MG63 (cell line): ENCODE measurements at regions not wholly inside any gene's neighbourhood (a gene's known extent, or its start where the extent isn't known, plus 50 kb on each side); places are given as distances from the start of the nearest gene placed in this dataset.

Source experiments
- DNase-seq: peaks from one replicate; pipeline ENCODE4 v3.0.0-alpha.2; 2020
- H3K27me3 ChIP-seq: fragments of 250-450 bp; sonication (Bioruptor Pico); 2 replicates; pipeline ENCODE4 v1.5.1; 2020; ENCODE audit warnings: mild to moderate bottlenecking, moderate library complexity
- H3K36me3 ChIP-seq: fragments of 250-450 bp; sonication (Bioruptor Pico); 2 replicates; pipeline ENCODE4 v1.5.1; 2020; ENCODE audit warnings: mild to moderate bottlenecking, moderate library complexity
- H3K4me3 ChIP-seq: fragments of 250-450 bp; sonication (Bioruptor Pico); 2 replicates; pipeline ENCODE4 v1.5.1; 2020; ENCODE audit warnings: mild to moderate bottlenecking, moderate library complexity
- H3K9me3 ChIP-seq: fragments of 250-450 bp; sonication (Bioruptor Pico); 2 replicates; pipeline ENCODE4 v1.5.1; 2020; ENCODE audit warnings: mild to moderate bottlenecking, moderate library complexity

DNA sequence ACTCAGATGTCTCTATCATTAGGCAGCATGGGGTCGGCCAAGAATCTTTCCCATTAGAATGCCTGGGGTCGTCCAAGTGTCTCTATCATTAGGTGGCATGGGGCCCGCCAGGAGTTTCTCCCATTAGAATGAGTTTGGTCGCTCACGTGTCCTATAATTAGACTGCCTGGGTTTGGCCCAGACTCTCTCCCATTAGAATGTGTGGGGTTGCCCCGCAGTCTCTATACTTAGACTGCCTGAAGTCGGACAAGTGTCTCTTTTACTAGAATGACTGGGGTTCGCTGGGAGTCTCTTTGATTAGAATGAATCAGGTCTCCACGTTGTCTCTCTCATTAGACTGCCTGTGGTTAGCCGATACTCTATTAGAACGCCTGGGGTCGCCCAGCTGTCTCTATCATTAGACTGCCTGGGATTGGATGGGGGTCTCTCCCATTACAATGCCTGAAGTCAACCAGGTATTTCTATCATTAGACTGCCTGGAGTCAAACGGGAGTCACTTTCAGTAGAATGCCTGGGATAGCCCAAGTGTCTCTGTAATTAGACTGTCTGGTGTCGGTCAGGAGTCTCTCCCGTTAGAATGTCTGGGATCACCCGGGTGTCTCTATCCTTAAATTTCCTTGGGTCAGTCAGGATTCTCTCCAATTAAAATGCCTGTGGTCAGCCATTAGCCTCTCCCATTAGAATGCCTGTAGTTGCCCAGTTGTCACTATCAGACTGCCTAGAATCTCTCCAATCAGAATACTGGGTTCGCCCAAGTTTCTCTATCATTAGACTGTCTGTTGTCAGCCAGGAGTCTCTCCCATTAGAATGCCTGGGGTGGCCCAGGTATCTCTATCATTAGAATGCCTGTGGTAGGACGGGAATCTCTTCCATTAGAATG lies 1454.1 kb downstream of the UQCRFS1 start:
- no peaks in the 10 kb centered on the region for H3K36me3 ChIP-seq
- DNase-seq = no peak
- H3K9me3 ChIP-seq = peaks cover 3% of the 10 kb centered on the region
- H3K27me3 ChIP-seq = no peaks in the 10 kb centered on the region
- no peak overlapping the region for H3K4me3 ChIP-seq

DNA sequence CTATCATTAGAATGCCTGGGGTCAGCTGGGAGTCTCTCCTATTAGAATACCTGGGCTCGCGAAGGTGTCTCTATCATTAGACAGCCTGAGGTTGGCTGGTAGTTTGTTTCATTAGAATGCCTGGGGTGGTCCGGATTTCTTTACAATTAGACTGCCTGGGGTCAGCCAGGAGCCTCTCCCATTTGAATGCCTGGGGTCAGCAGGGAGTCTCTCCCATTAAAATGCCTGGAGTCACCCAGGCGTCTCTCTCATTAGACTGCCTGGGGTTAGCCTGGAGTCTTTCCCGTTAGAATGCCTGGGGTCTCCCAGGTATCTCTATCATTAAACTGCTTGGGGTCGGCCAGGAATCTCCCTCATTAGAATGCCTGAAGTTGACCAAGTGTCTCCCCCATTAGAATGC lies 1458.3 kb downstream of the UQCRFS1 start:
- no peak for DNase-seq
- H3K36me3 ChIP-seq = no peaks in the 10 kb centered on the region
- no peak overlapping the region for H3K4me3 ChIP-seq
- H3K27me3 ChIP-seq = no peaks in the 10 kb centered on the region
- no peaks in the 10 kb centered on the region for H3K9me3 ChIP-seq

GRCh38 chr19:27753622-27754021 lies 1459.3 kb downstream of the UQCRFS1 start:
- H3K4me3 ChIP-seq = no peak overlapping the region
- H3K9me3 ChIP-seq = no peaks in the 10 kb centered on the region
- no peaks in the 10 kb centered on the region for H3K27me3 ChIP-seq
- DNase-seq = no peak
- no peaks in the 10 kb centered on the region for H3K36me3 ChIP-seq

DNA sequence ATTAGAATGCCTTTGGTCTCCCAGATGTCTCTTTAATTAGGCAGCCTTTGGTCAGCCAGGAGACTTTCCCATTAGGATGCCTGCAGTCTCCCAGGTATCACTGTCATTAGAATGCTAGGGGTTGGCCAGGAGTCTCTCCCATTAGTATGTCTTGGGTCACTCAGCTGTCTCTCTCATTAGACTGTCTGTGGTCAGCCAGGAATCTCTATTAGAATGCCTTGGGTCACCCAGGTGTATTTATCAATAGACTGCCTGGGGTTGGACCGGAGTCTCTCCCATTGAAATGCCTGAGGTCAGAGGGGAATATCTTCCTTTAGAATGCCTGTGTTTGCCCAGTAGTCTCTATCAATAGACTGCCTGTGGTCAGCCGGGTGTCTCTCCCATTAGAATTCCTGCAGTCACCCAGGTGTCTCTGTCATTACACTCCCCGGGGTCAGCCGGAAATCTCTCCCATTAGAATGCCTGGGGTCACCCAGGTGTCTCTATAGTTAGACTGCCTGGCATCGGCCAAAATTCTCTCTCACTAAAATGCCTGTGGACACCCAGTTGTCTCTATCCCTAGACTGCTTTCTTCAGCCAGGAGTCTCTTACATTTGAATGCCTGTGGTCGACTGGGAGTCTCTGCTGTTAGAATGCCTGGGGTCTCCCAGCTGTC lies 1460.3 kb downstream of the UQCRFS1 start:
- Histone ChIP-seq H3K9me3 (no peaks in the 10 kb centered on the region), H3K4me3 (no peak overlapping the region), H3K36me3 (no peaks in the 10 kb centered on the region), H3K27me3 (no peaks in the 10 kb centered on the region)
- DNase-seq = no peak

DNA sequence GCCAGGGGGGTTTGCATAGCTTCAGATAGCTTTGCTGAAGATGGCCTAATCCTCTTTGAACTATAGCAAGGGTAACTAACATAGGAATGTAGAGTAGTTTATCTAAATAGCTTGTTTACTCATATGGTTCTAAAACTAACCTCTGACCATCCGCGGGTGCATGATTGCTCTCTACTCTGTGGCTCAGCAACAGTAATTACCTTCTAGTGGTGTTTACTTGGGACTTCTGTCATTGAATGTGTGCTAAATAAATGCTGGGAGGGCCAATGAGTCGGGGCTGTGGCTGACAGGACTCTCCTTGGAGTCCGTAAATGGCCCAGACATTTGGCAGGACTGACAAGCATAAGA lies 1461.9 kb downstream of the UQCRFS1 start:
- no peaks in the 10 kb centered on the region for H3K36me3 ChIP-seq
- no peak overlapping the region for H3K4me3 ChIP-seq
- H3K9me3 ChIP-seq = no peaks in the 10 kb centered on the region
- no peaks in the 10 kb centered on the region for H3K27me3 ChIP-seq
- DNase-seq = no peak

DNA sequence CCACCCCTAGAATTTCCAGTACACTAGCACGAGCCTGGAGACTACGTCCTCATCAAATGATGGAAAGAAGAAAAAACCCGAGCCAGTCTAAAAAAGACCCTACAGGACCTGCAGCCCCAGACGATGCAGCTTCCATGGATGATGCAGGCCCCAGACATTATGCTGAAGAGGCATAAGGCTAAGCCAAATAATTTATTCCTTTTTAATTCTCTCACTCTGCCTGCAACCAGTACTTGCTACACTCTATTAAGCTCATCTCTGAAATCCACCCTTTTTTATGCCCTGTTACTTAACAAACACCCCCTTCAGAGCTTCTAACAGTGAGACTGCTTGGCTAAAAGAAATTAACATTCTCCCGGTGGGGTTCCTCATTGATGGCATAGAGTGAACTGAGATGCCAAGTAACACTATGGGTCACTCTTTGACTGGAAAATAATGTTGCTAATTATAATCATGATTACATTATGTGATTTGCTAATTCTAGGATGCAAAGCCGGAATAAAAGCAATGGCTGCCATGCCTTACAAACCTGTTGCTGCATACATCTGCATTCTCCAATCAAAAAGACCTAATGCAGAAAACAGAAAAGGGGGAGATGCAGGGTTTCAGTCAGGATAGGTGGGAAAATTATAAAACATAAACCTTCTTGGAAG lies 1462.4 kb downstream of the UQCRFS1 start:
- Histone ChIP-seq H3K27me3 (no peaks in the 10 kb centered on the region), H3K9me3 (no peaks in the 10 kb centered on the region), H3K36me3 (no peaks in the 10 kb centered on the region; the same call in 1 of the 2 replicates), H3K4me3 (no peak overlapping the region)
- no peak for DNase-seq

DNA sequence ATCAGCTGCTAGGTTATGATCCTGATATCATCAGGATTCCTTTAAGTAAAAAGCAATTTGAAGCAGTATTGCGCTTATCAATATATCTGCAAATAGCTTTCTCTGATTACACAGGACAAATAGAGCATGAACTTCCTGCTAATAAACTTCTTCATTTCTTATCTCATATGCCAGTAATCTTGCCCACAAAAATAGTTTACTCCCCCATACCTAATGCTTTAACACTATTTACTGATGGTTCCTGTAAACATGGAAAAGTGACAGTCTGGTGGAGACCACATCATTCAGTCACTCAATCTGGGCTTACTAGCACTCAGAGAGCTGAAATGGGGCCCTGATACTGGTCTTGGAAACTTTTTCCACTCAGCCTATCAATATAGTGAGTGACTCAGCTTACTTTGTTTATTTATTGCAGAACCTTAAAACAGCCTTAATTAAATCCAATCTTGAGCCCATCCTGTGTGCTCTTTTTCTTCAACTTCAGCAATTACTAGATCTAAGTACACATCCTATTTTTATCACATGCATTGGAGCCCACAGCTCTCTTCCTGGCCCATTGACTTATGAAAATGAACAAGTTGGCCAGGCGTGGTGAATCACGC lies 1464.3 kb downstream of the UQCRFS1 start:
- Histone ChIP-seq H3K27me3 (no peaks in the 10 kb centered on the region), H3K4me3 (no peak overlapping the region), H3K9me3 (no peaks in the 10 kb centered on the region), H3K36me3 (no peaks in the 10 kb centered on the region; the same call in 1 of the 2 replicates)
- DNase-seq = no peak

DNA sequence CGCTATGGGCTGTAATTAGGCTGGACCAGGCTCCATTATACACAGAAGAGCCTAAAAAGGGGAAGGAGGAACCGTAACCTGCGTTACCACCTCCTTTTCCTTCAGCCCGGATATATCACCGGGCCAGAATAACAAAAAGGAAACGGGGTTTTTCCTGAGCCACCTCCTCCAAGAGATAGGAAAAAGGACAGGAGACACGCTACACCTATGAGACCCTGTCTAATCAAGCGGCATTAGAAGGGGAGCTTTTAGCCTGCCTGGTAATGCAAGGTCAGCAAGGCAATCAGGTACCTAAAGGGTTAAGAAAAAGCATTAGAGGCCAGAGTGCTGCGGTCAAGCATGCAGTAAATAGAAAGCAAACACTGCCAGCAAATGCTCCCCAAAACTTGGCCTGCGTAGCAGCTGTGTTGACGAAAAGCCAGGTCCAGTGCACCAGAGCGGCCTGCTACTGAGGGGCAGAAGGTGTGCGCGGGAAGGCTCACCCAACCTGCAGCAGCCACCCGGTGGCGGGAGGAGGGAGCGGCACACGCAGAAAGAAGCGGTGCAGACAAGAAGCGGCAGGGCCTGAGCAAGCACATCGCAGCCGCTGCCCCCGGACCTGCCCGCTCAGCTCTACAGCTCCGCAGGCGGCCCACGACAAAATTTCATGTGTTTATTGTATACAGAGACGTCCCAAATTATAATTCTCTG lies 1466.1 kb downstream of the UQCRFS1 start:
- H3K9me3 ChIP-seq = no peaks in the 10 kb centered on the region
- H3K4me3 ChIP-seq = no peak overlapping the region
- peak; percentile 29 for DNase-seq
- H3K36me3 ChIP-seq = no peaks in the 10 kb centered on the region; the same call in 1 of the 2 replicates
- no peaks in the 10 kb centered on the region for H3K27me3 ChIP-seq

DNA sequence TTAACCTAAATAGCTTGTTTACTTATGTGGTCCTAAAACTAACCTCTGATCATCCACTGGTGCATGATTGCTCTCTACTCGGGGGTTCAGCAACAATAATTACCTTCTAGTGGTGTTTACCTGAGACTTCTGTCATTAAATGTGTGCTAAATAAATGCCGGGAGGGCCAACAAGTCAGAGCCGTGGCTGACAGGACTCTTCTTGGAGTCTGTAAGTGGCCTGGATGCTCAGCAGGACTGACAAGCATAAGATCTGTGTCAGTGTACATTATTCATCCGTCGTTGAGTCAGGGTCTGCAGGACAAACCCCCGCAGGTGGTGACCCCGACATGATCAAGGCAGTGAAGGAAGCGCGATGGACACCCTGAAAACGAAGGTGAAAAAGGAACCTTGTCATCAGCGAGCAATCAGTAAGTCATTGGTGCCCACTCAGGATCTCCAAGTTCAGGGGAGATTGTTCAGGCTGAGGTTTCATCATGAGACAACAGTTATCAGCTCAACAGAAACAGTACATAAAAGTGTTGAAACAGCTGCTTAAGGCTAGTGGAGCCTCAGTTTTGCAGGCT lies 1466.9 kb downstream of the UQCRFS1 start:
- DNase-seq = no peak
- H3K4me3 ChIP-seq = no peak overlapping the region
- H3K9me3 ChIP-seq = no peaks in the 10 kb centered on the region
- H3K36me3 ChIP-seq = no peaks in the 10 kb centered on the region; the same call in 1 of the 2 replicates
- H3K27me3 ChIP-seq = no peaks in the 10 kb centered on the region

- no peaks in the 10 kb centered on the region for H3K9me3 ChIP-seq
- H3K27me3 ChIP-seq = no peaks in the 10 kb centered on the region
- no peak for DNase-seq
Measured at GRCh38 chr19:27744926-27745768, 1467.8 kb downstream of the UQCRFS1 start.

DNA sequence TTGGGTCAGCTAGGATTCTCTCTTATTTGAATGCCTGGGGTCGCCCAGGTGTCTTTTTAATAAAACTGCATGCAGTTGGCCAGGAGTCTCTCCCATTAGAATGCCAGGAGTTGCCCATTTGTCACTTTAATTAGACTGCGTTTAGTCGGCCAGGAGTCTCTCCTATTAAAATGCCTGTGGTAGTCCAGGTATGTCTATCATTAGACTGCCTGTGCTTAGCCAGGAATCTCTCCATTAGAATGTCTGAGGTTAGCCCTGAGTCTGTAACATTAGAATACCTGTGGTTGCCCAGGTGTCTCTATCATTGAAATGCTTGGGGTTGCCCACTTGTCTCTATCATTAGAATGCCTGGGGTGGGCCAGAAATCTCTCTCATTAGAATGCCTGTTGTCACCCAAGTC lies 1470.9 kb downstream of the UQCRFS1 start:
- H3K27me3 ChIP-seq = no peaks in the 10 kb centered on the region
- DNase-seq = no peak
- H3K36me3 ChIP-seq = no peaks in the 10 kb centered on the region; the same call in 1 of the 2 replicates
- no peaks in the 10 kb centered on the region for H3K9me3 ChIP-seq
- no peak overlapping the region for H3K4me3 ChIP-seq

More at GRCh38 chr19:27744926-27745768, 1467.8 kb downstream of the UQCRFS1 start:
- Histone ChIP-seq H3K4me3 (no peak overlapping the region), H3K36me3 (no peaks in the 10 kb centered on the region; the same call in 1 of the 2 replicates)

DNA sequence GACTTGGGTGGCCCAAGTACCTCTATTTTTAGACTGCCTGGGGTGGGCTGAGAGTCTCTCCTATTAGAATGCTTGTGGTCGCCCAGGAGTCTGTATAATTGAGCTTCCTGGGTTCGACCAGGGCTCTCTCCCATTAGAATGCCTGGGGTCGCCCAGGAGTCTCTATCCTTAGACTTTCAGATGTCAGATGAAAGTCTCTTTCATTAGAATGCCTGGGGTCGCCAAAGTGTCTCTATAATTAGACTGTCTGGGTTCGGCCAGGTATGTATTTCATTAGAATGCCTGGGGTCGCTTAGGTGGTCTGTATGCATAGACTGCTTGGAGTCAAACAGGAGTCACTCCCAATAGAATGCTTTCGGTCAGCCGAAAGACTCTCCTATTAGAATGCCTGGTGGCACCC lies 1471.7 kb downstream of the UQCRFS1 start:
- Histone ChIP-seq H3K9me3 (no peaks in the 10 kb centered on the region), H3K36me3 (no peaks in the 10 kb centered on the region; the same call in 1 of the 2 replicates), H3K4me3 (no peak overlapping the region), H3K27me3 (no peaks in the 10 kb centered on the region)
- no peak for DNase-seq

DNA sequence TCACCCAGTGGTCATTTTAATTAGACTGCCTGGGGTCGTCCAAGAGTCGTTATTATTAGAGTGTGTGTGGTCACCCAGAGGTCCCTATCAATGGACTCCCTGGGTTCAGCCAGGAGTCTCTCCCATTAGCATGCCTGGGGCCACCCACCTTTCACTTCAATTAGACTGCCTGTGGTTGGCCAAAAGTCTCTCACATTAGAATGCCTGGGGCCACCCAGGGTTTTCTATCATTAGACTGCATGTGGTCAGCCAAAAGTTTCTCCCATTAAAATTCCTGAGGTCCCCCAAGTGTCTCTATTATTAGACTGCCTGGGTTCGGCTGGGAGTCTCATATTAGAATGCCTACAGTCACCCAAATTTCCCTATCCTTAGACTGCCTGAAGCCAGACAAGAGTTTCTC lies 1472.6 kb downstream of the UQCRFS1 start:
- Histone ChIP-seq H3K4me3 (no peak overlapping the region), H3K36me3 (no peaks in the 10 kb centered on the region), H3K27me3 (no peaks in the 10 kb centered on the region), H3K9me3 (no peaks in the 10 kb centered on the region)
- DNase-seq = no peak

DNA sequence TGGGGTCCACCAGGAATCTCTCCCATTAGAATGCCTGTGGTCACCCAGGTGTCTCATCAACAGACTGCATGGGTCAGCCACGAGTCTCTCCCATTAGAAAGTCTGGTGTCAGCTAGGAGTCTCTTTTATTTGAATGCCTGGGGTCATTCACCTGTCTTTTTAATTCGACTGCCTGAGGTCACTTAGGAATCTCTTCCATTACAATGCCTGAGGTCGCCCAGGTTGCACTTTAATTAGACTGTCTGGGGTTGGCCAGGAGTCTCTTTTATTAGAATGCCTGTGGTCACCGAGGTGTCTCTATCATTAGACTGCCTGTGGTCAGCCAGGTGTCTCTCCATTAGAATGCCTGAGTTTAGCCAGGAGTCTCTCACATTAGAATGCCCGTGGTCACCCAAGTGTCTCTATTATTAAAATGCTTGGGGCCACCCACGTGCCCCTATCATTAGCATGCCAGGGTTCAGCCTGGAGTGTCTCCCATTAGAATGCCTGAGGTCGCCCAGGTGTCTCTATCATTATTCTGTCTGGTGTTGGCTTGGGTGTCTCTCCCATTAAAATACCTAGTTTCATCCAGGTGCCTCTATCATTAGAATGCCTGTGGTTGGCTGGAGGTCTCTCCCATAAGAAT lies 1474.3 kb downstream of the UQCRFS1 start:
- H3K27me3 ChIP-seq = no peaks in the 10 kb centered on the region
- no peak overlapping the region for H3K4me3 ChIP-seq
- DNase-seq = no peak
- no peaks in the 10 kb centered on the region for H3K36me3 ChIP-seq
- no peaks in the 10 kb centered on the region for H3K9me3 ChIP-seq

GRCh38 chr19:27736225-27736624 lies 1476.7 kb downstream of the UQCRFS1 start:
- no peak for DNase-seq
- peaks cover 6% of the 10 kb centered on the region for H3K9me3 ChIP-seq

More at GRCh38 chr19:27736225-27736624, 1476.7 kb downstream of the UQCRFS1 start:
- Histone ChIP-seq H3K27me3 (no peaks in the 10 kb centered on the region), H3K4me3 (no peak overlapping the region), H3K36me3 (peaks cover 5% of the 10 kb centered on the region; the same call in 1 of the 2 replicates)
